ENCODE measurements at regions not wholly inside any gene's neighbourhood (a gene's known extent, or its start where the extent isn't known, plus 50 kb on each side); places are given as distances from the start of the nearest gene placed in this dataset.

GRCh38 chr4:95979961-95980876 is 140.3 kb downstream of the PDHA2 start:
- TF ChIP-seq CTCF (IDR thresholded peaks at IDR 0.05; ENCODE audit: low read depth, low read length, missing control alignments), result no peak
- no peak overlapping the region for H3K4me3 ChIP-seq (ENCODE audit: low read depth, low read length)
- DNase-seq (ENCODE audit: low read depth), result no peak

- H3K4me3 ChIP-seq (ENCODE audit: low read depth, low read length), result no peak overlapping the region
- DNase-seq (ENCODE audit: low read depth), result no peak
- no peak for TF ChIP-seq CTCF (IDR thresholded peaks at IDR 0.05; ENCODE audit: low read depth, low read length, missing control alignments)
These were observed 141.0 kb downstream of the PDHA2 start for GRCh38 chr4:95980877-95981360.

- TF ChIP-seq CTCF (IDR thresholded peaks at IDR 0.05; ENCODE audit: low read depth, low read length, missing control alignments), result no peak
- DNase-seq (ENCODE audit: low read depth), result no peak
- H3K4me3 ChIP-seq (ENCODE audit: low read depth, low read length), result no peak overlapping the region
These were observed 141.7 kb downstream of the PDHA2 start for GRCh38 chr4:95981591-95981990.

GRCh38 chr4:95982516-95982915 is 142.6 kb downstream of the PDHA2 start:
- DNase-seq (ENCODE audit: low read depth), result no peak

GRCh38 chr4:95984081-95984480 is 144.2 kb downstream of the PDHA2 start:
- DNase-seq (ENCODE audit: low read depth), result no peak
- TF ChIP-seq CTCF (IDR thresholded peaks at IDR 0.05; ENCODE audit: low read depth, low read length, missing control alignments), result no peak

More at GRCh38 chr4:95982516-95982915, 142.6 kb downstream of the PDHA2 start:
- no peak overlapping the region for H3K4me3 ChIP-seq (ENCODE audit: low read depth, low read length)
- TF ChIP-seq CTCF (IDR thresholded peaks at IDR 0.05; ENCODE audit: low read depth, low read length, missing control alignments), result no peak

GRCh38 chr4:95985051-95985450 is 145.2 kb downstream of the PDHA2 start:
- no peak for TF ChIP-seq CTCF (IDR thresholded peaks at IDR 0.05; ENCODE audit: low read depth, low read length, missing control alignments)
- DNase-seq (ENCODE audit: low read depth), result no peak
- no peak overlapping the region for H3K4me3 ChIP-seq (ENCODE audit: low read depth, low read length)

More at GRCh38 chr4:95984081-95984480, 144.2 kb downstream of the PDHA2 start:
- no peak overlapping the region for H3K4me3 ChIP-seq (ENCODE audit: low read depth, low read length)

Data from GM12864 (cell line).